Mesenchymal stem cell (in vitro differentiated cells and primary cell): ENCODE measurements at regions not wholly inside any gene's neighbourhood (a gene's known extent, or its start where the extent isn't known, plus 50 kb on each side); places are given as distances from the start of the nearest gene placed in this dataset.

Source experiments
- DNase-seq: peaks from one replicate; pipeline ENCODE4 v3.0.0-alpha.2; 2013
- H2AFZ ChIP-seq: one replicate; pipeline ENCODE4 v1.6.1; 2013; ENCODE audit warnings: low read depth, mild to moderate bottlenecking, control low read depth, inconsistent platforms, low read length, moderate library complexity
- H2AK5ac ChIP-seq: 2 replicates; pipeline ENCODE4 v1.6.1; 2013; ENCODE audit warnings: low read length, moderate library complexity, mild to moderate bottlenecking, inconsistent platforms; ENCODE audit not compliant: severe bottlenecking
- H2BK120ac ChIP-seq: one replicate; pipeline ENCODE4 v1.6.1; 2013; ENCODE audit warnings: low read depth, mild to moderate bottlenecking, inconsistent platforms, low read length, moderate library complexity
- H2BK12ac ChIP-seq, 2 experiments: one replicate each; pipeline ENCODE4 v1.6.1; 2013; ENCODE audit warnings: inconsistent platforms in 2 of 2, low read length in 2 of 2, mild to moderate bottlenecking in 2 of 2, moderate library complexity in 2 of 2, control low read depth in 1 of 2
- H2BK15ac ChIP-seq: one replicate; pipeline ENCODE4 v1.6.1; 2013; ENCODE audit warnings: mild to moderate bottlenecking, low read depth, inconsistent platforms; ENCODE audit not compliant: poor library complexity, severe bottlenecking
- H2BK5ac ChIP-seq: 2 replicates; pipeline ENCODE4 v1.6.1; 2013; ENCODE audit warnings: low read depth, mild to moderate bottlenecking, low read length, control low read depth, inconsistent platforms; ENCODE audit not compliant: poor library complexity, severe bottlenecking
- H3K14ac ChIP-seq, 2 experiments: one replicate each; pipeline ENCODE4 v1.6.1; 2013; ENCODE audit warnings: inconsistent platforms in 2 of 2, low read length in 2 of 2, control low read depth in 1 of 2, mild to moderate bottlenecking in 1 of 2, moderate library complexity in 1 of 2
- H3K18ac ChIP-seq, 2 experiments: one replicate each; pipeline ENCODE4 v1.6.1; 2013; ENCODE audit warnings: inconsistent platforms in 2 of 2, low read length in 2 of 2, control low read depth in 1 of 2, low read depth in 1 of 2, mild to moderate bottlenecking in 1 of 2
- H3K23ac ChIP-seq, 2 experiments: one replicate each; pipeline ENCODE4 v1.6.1; 2013; ENCODE audit warnings: inconsistent platforms in 2 of 2, low read length in 2 of 2, mild to moderate bottlenecking in 2 of 2, moderate library complexity in 2 of 2, control low read depth in 1 of 2
- H3K27ac ChIP-seq: 2 replicates; pipeline ENCODE4 v1.5.1; 2013; ENCODE audit warnings: mild to moderate bottlenecking, moderate library complexity, low read length, control low read depth, inconsistent platforms; ENCODE audit not compliant: poor library complexity, severe bottlenecking
- H3K27me3 ChIP-seq, 2 experiments: 2 replicates each; pipeline versions ENCODE4 v1.6.1 to v1.7.0; 2013; ENCODE audit warnings: low read length in 2 of 2, mild to moderate bottlenecking in 2 of 2, moderate library complexity in 2 of 2, control low read depth in 1 of 2, inconsistent platforms in 1 of 2; ENCODE audit not compliant: control insufficient read depth in 1 of 2, insufficient read depth in 1 of 2
- H3K36me3 ChIP-seq, 2 experiments: 2 replicates each; pipeline versions ENCODE4 v1.6.1 to v1.7.0; 2013; ENCODE audit warnings: low read length in 2 of 2, control low read depth in 1 of 2, inconsistent platforms in 1 of 2, low read depth in 1 of 2, mild to moderate bottlenecking in 1 of 2; ENCODE audit not compliant: insufficient read depth in 2 of 2, control insufficient read depth in 1 of 2
- H3K4ac ChIP-seq, 2 experiments: one replicate each; pipeline ENCODE4 v1.6.1; 2013; ENCODE audit warnings: inconsistent platforms in 2 of 2, low read length in 2 of 2, mild to moderate bottlenecking in 2 of 2, moderate library complexity in 2 of 2, control low read depth in 1 of 2, low read depth in 1 of 2
- H3K4me1 ChIP-seq: 2 replicates; pipeline ENCODE4 v1.6.1; 2013; ENCODE audit warnings: low read depth, low read length, control low read depth; ENCODE audit not compliant: control insufficient read depth, insufficient read depth
- H3K4me2 ChIP-seq: 2 replicates; pipeline ENCODE4 v1.6.1; 2013; ENCODE audit warnings: low read length, mild to moderate bottlenecking, inconsistent platforms; ENCODE audit not compliant: poor library complexity, severe bottlenecking
- H3K4me3 ChIP-seq, 2 experiments: 2 replicates each; pipeline versions ENCODE4 v1.5.1 to v1.7.0; 2013; ENCODE audit warnings: low read length in 2 of 2, mild to moderate bottlenecking in 2 of 2, control low read depth in 1 of 2, low read depth in 1 of 2; ENCODE audit not compliant: insufficient read depth in 1 of 2
- H3K79me1 ChIP-seq: replicated peaks from 2 replicates; pipeline ENCODE4 v1.6.1; 2013; ENCODE audit warnings: mild to moderate bottlenecking, control low read depth, low read length, inconsistent platforms; ENCODE audit not compliant: poor library complexity, severe bottlenecking
- H3K9ac ChIP-seq: 2 replicates; pipeline ENCODE4 v1.7.0; 2013; ENCODE audit warnings: mild to moderate bottlenecking, low read length, moderate library complexity
- H3K9me3 ChIP-seq: 2 replicates; pipeline ENCODE4 v1.7.0; 2013; ENCODE audit warnings: mild to moderate bottlenecking, low read length; ENCODE audit not compliant: control insufficient read depth
- H4K8ac ChIP-seq: one replicate; pipeline ENCODE4 v1.6.1; 2013; ENCODE audit warnings: inconsistent platforms, mild to moderate bottlenecking, low read length, moderate library complexity
- H4K91ac ChIP-seq: one replicate; pipeline ENCODE4 v1.6.1; 2013; ENCODE audit warnings: mild to moderate bottlenecking, low read length, inconsistent platforms
- WGBS: methylation state at CpG from one replicate; pipeline ENCODE4 v1.1.7; 2013; ENCODE audit warnings: mixed read lengths; 5-methylcytosine and 5-hydroxymethylcytosine counted together

- H3K23ac ChIP-seq: no peak overlapping the region
- H3K4me3 ChIP-seq: no peak overlapping the region
- H3K4me1 ChIP-seq: no peaks in the 10 kb centered on the region
- no peak overlapping the region for H2AFZ ChIP-seq
- H4K8ac ChIP-seq: no peak overlapping the region
- no peak overlapping the region for H3K18ac ChIP-seq
- no peak overlapping the region for H3K27ac ChIP-seq
- H2BK120ac ChIP-seq: no peak overlapping the region
- no peak overlapping the region for H3K4me2 ChIP-seq
- no peak overlapping the region for H2BK15ac ChIP-seq
- H3K9me3 ChIP-seq: peaks cover 17% of the 10 kb centered on the region
- no peak overlapping the region for H2BK12ac ChIP-seq
- no peak overlapping the region for H4K91ac ChIP-seq
- H3K14ac ChIP-seq: no peak overlapping the region
- H3K27me3 ChIP-seq: no peaks in the 10 kb centered on the region
- 86% methylated on average over 10 of the region's 10 CpGs for WGBS
- no peak overlapping the region for H2BK5ac ChIP-seq
- no peaks in the 10 kb centered on the region for H3K36me3 ChIP-seq
- H3K79me1 ChIP-seq: no peaks in the 10 kb centered on the region
- no peak overlapping the region for H3K4ac ChIP-seq
- H3K9ac ChIP-seq: no peak overlapping the region
- DNase-seq: no peak
- H2AK5ac ChIP-seq: no peak overlapping the region
Measured at GRCh38 chr11:97611345-97611744, 1221.5 kb downstream of the JRKL start.

DNA sequence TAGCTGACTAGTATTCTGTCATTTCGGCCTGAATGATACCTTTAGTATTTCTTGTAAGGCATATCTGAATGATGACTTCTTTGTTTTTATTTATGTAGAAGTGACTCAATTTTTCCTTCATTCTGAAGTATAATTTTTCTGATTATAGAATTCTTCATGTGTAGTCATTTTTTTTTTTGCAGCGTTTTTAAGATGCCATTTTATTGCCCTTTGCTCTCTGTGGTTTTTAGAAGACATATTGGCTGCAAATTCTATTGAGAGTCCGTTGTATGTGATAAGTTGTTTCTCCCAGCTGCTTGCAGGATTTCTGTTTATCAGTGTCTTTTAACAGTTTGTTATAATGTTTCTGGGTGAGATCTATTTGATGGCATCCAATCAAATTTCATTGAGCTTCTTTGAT lies 1224.8 kb downstream of the JRKL start:
- H3K18ac ChIP-seq: no peak overlapping the region
- H2BK5ac ChIP-seq: no peak overlapping the region
- no peak overlapping the region for H2BK12ac ChIP-seq
- peak; percentile 22 for DNase-seq
- H4K91ac ChIP-seq: no peak overlapping the region
- H3K36me3 ChIP-seq: no peaks in the 10 kb centered on the region
- H2BK15ac ChIP-seq: no peak overlapping the region
- no peak overlapping the region for H2AFZ ChIP-seq
- WGBS: 78% methylated on average over 2 of the region's 3 CpGs
- H3K9ac ChIP-seq: no peak overlapping the region
- no peak overlapping the region for H3K4me2 ChIP-seq
- no peaks in the 10 kb centered on the region for H3K27me3 ChIP-seq
- H3K9me3 ChIP-seq: peaks cover 17% of the 10 kb centered on the region
- H3K4me3 ChIP-seq: no peak overlapping the region
- H4K8ac ChIP-seq: no peak overlapping the region
- no peaks in the 10 kb centered on the region for H3K4me1 ChIP-seq
- no peak overlapping the region for H3K4ac ChIP-seq
- H3K79me1 ChIP-seq: no peaks in the 10 kb centered on the region
- H3K27ac ChIP-seq: no peak overlapping the region
- no peak overlapping the region for H3K14ac ChIP-seq
- H3K23ac ChIP-seq: no peak overlapping the region
- H2AK5ac ChIP-seq: no peak overlapping the region
- no peak overlapping the region for H2BK120ac ChIP-seq

GRCh38 chr11:97615546-97615945 lies 1225.7 kb downstream of the JRKL start:
- no peak overlapping the region for H3K4me3 ChIP-seq
- H2BK15ac ChIP-seq: no peak overlapping the region
- H3K23ac ChIP-seq: no peak overlapping the region
- H4K91ac ChIP-seq: no peak overlapping the region
- no peak overlapping the region for H2BK5ac ChIP-seq
- H3K79me1 ChIP-seq: no peaks in the 10 kb centered on the region
- no peaks in the 10 kb centered on the region for H3K36me3 ChIP-seq
- whole genome bisulfite sequencing: 92% methylated on average over 4 of the region's 4 CpGs
- no peak overlapping the region for H2BK120ac ChIP-seq
- no peak for DNase-seq
- no peaks in the 10 kb centered on the region for H3K4me1 ChIP-seq
- no peak overlapping the region for H3K27ac ChIP-seq
- H2AK5ac ChIP-seq: no peak overlapping the region
- no peak overlapping the region for H3K4me2 ChIP-seq
- H3K18ac ChIP-seq: no peak overlapping the region
- no peak overlapping the region for H2BK12ac ChIP-seq
- no peak overlapping the region for H3K9ac ChIP-seq
- H3K9me3 ChIP-seq: peaks cover 17% of the 10 kb centered on the region
- no peaks in the 10 kb centered on the region for H3K27me3 ChIP-seq
- no peak overlapping the region for H3K4ac ChIP-seq
- no peak overlapping the region for H3K14ac ChIP-seq
- H4K8ac ChIP-seq: no peak overlapping the region
- no peak overlapping the region for H2AFZ ChIP-seq

DNA sequence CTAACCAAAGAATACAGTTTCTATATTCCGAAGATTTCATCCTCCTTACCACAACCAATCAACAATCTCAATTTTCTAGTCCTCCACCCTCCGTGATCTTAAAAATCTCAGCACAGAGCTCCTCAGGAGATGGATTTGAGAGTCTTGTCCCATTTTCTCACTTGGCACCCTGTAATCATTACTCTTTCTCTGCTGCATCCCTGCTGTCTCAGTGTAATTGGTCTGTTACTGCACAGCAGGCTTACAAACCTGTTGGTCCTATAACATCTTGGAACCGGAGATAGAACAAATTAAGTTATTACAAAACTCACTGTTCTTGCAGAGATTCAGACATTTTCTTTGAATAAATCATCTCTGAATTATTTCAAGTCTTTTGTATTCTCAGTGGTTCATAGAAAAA lies 1227.2 kb downstream of the JRKL start:
- no peak overlapping the region for H4K8ac ChIP-seq
- no peak overlapping the region for H3K14ac ChIP-seq
- no peak overlapping the region for H3K18ac ChIP-seq
- H3K36me3 ChIP-seq: no peaks in the 10 kb centered on the region
- no peak overlapping the region for H3K9ac ChIP-seq
- no peaks in the 10 kb centered on the region for H3K27me3 ChIP-seq
- no peak overlapping the region for H2BK15ac ChIP-seq
- H3K4ac ChIP-seq: no peak overlapping the region
- H3K79me1 ChIP-seq: no peaks in the 10 kb centered on the region
- no peak overlapping the region for H4K91ac ChIP-seq
- H3K4me3 ChIP-seq: no peak overlapping the region
- H2AFZ ChIP-seq: no peak overlapping the region
- H2AK5ac ChIP-seq: no peak overlapping the region
- no peak overlapping the region for H3K4me2 ChIP-seq
- H2BK120ac ChIP-seq: no peak overlapping the region
- no peak overlapping the region for H3K23ac ChIP-seq
- WGBS: 94% methylated on average over 2 of the region's 3 CpGs
- H2BK12ac ChIP-seq: no peak overlapping the region
- H3K9me3 ChIP-seq: peaks cover 22% of the 10 kb centered on the region
- no peaks in the 10 kb centered on the region for H3K4me1 ChIP-seq
- no peak overlapping the region for H2BK5ac ChIP-seq
- no peak for DNase-seq
- H3K27ac ChIP-seq: no peak overlapping the region
